HEK293 (cell line): ENCODE measurements at regions not wholly inside any gene's neighbourhood (a gene's known extent, or its start where the extent isn't known, plus 50 kb on each side); places are given as distances from the start of the nearest gene placed in this dataset.

Experiments
- CTCF ChIA-PET: fragments of 350-600 bp; formaldehyde crosslinking; extraction: SDS; loops from one replicate; lab custom pipeline; 2021; ENCODE audit warnings: antibody characterized with exemption; lab: Yijun Ruan, JAX
- POLR2A ChIA-PET: fragments of 300-600 bp; formaldehyde crosslinking; extraction: SDS; loops from one replicate; lab custom pipeline; 2020; ENCODE audit warnings: antibody characterized with exemption, inconsistent platforms; lab: Yijun Ruan, JAX
- H3K27ac ChIP-seq: fragments of 200-500 bp; sonication (Bioruptor generic); 2 replicates; pipeline ENCODE4 v1.5.1; 2014; ENCODE audit warnings: low read depth, low read length, control low read depth, inconsistent platforms; ENCODE audit errors: extremely low read depth
- H3K36me3 ChIP-seq, 2 experiments: fragments of 200-500 bp in 1 of 2; sonication (Bioruptor generic) in 1 of 2; 1 replicate in 1 of 2; 2 replicates in 1 of 2; pipeline ENCODE4 v1.5.1; 2014 to 2017; ENCODE audit warnings: inconsistent platforms in 2 of 2, low read length in 2 of 2; ENCODE audit not compliant: control insufficient read depth in 2 of 2, insufficient read depth in 1 of 2
- H3K4me1 ChIP-seq: fragments of 200-500 bp; sonication (Bioruptor generic); 2 replicates; pipeline ENCODE4 v1.5.1; 2014; ENCODE audit warnings: mild to moderate bottlenecking, low read length, inconsistent platforms; ENCODE audit not compliant: control insufficient read depth, insufficient read depth
- H3K4me3 ChIP-seq: 2 replicates; pipeline ENCODE4 v1.5.1; 2011; ENCODE audit warnings: low read depth, mild to moderate bottlenecking, control low read depth, low read length, moderate library complexity
- H3K9me3 ChIP-seq: fragments of 200-500 bp; sonication (Bioruptor generic); 2 replicates; pipeline ENCODE4 v1.5.1; 2014; ENCODE audit warnings: low read depth, low read length, inconsistent platforms; ENCODE audit not compliant: control insufficient read depth, insufficient read depth
- BCL11B ChIP-seq: fragments of 450-650 bp; formaldehyde crosslinking; IDR thresholded peaks from 2 replicates; pipeline ENCODE4 v1.5.1; 2016; ENCODE audit warnings: low read depth, missing biosample characterization, missing genetic modification characterization
- GFI1B ChIP-seq: fragments of 450-650 bp; formaldehyde crosslinking; IDR thresholded peaks from 2 replicates; pipeline ENCODE4 v1.5.1; 2016; ENCODE audit warnings: missing biosample characterization, missing genetic modification characterization
- GLI4 ChIP-seq: fragments of 450-650 bp; formaldehyde crosslinking; IDR thresholded peaks from 2 replicates; pipeline ENCODE4 v1.5.1; 2016; ENCODE audit warnings: missing biosample characterization, missing genetic modification characterization
- IKZF3 ChIP-seq: fragments of 450-650 bp; IDR thresholded peaks from 2 replicates; pipeline ENCODE4 v1.5.0; 2018; ENCODE audit warnings: missing biosample characterization, mild to moderate bottlenecking, missing genetic modification characterization, moderate library complexity
- KLF7 ChIP-seq: fragments of 450-650 bp; formaldehyde crosslinking; IDR thresholded peaks from 2 replicates; pipeline ENCODE4 v1.5.1; 2016; ENCODE audit warnings: missing biosample characterization, missing genetic modification characterization, borderline replicate concordance
- KLF8 ChIP-seq: fragments of 450-650 bp; formaldehyde crosslinking; IDR thresholded peaks from 2 replicates; pipeline ENCODE4 v1.5.1; 2016; ENCODE audit warnings: missing biosample characterization, missing genetic modification characterization
- TRIM28 ChIP-seq: IDR thresholded peaks from 2 replicates; pipeline ENCODE4 v1.6.1; 2011; ENCODE audit warnings: low read length, control low read depth, borderline replicate concordance
- ZBTB1 ChIP-seq: fragments of 450-650 bp; formaldehyde crosslinking; IDR thresholded peaks from 2 replicates; pipeline ENCODE4 v1.5.1; 2016; ENCODE audit warnings: missing biosample characterization, missing genetic modification characterization
- ZBTB17 ChIP-seq: fragments of 450-650 bp; formaldehyde crosslinking; IDR thresholded peaks from 2 replicates; pipeline ENCODE4 v1.5.1; 2016; ENCODE audit warnings: missing biosample characterization, missing genetic modification characterization
- ZFP3 ChIP-seq: fragments of 450-650 bp; formaldehyde crosslinking; IDR thresholded peaks from 2 replicates; pipeline ENCODE4 v1.5.1; 2016; ENCODE audit warnings: low read depth, missing biosample characterization, missing genetic modification characterization
- ZFP69B ChIP-seq: fragments of 450-650 bp; formaldehyde crosslinking; IDR thresholded peaks from 2 replicates; pipeline ENCODE4 v1.5.1; 2016; ENCODE audit warnings: missing biosample characterization, missing genetic modification characterization
- ZIC2 ChIP-seq: fragments of 450-650 bp; formaldehyde crosslinking; IDR thresholded peaks from 2 replicates; pipeline ENCODE4 v1.5.1; 2016; ENCODE audit warnings: missing biosample characterization, missing genetic modification characterization
- ZNF138 ChIP-seq: fragments of 450-650 bp; formaldehyde crosslinking; IDR thresholded peaks from 2 replicates; pipeline ENCODE4 v1.5.1; 2016; ENCODE audit warnings: missing biosample characterization, missing genetic modification characterization, borderline replicate concordance
- ZNF146 ChIP-seq: fragments of 450-650 bp; formaldehyde crosslinking; IDR thresholded peaks from 2 replicates; pipeline ENCODE4 v1.5.1; 2016; ENCODE audit warnings: missing biosample characterization, missing genetic modification characterization
- ZNF211 ChIP-seq: fragments of 450-650 bp; formaldehyde crosslinking; IDR thresholded peaks from 2 replicates; pipeline ENCODE4 v1.5.1; 2016; ENCODE audit warnings: low read depth, missing biosample characterization, missing genetic modification characterization
- ZNF292 ChIP-seq: fragments of 450-650 bp; formaldehyde crosslinking; IDR thresholded peaks from 2 replicates; pipeline ENCODE4 v1.5.1; 2016; ENCODE audit warnings: low read depth, missing biosample characterization, missing genetic modification characterization, borderline replicate concordance
- ZNF560 ChIP-seq: fragments of 450-650 bp; formaldehyde crosslinking; IDR thresholded peaks from 2 replicates; pipeline ENCODE4 v1.5.1; 2017; ENCODE audit warnings: missing biosample characterization, missing genetic modification characterization, borderline replicate concordance
- ZNF585B ChIP-seq: fragments of 450-650 bp; formaldehyde crosslinking; IDR thresholded peaks from 2 replicates; pipeline ENCODE4 v1.5.1; 2016; ENCODE audit warnings: missing biosample characterization, missing genetic modification characterization
- ZNF707 ChIP-seq: fragments of 450-650 bp; formaldehyde crosslinking; IDR thresholded peaks from 2 replicates; pipeline ENCODE4 v1.5.1; 2016; ENCODE audit warnings: missing biosample characterization, missing genetic modification characterization
- TF ChIP-seq, protein P1 (sequence below): fragments of 450-650 bp; formaldehyde crosslinking; IDR thresholded peaks from 2 replicates; pipeline ENCODE4 v1.5.1; 2016; ENCODE audit warnings: missing biosample characterization, missing genetic modification characterization
- TF ChIP-seq, protein P2 (sequence below): fragments of 450-650 bp; formaldehyde crosslinking; IDR thresholded peaks from 2 replicates; pipeline ENCODE4 v1.5.1; 2016; ENCODE audit warnings: missing biosample characterization, missing genetic modification characterization
- TF ChIP-seq, protein P3 (sequence below): fragments of 450-650 bp; formaldehyde crosslinking; IDR thresholded peaks from 2 replicates; pipeline ENCODE4 v1.5.1; 2016; ENCODE audit warnings: missing biosample characterization, missing genetic modification characterization
- TF ChIP-seq, protein P4 (sequence below): fragments of 450-650 bp; formaldehyde crosslinking; IDR thresholded peaks from 2 replicates; pipeline ENCODE4 v1.5.1; 2016; ENCODE audit warnings: missing biosample characterization, missing genetic modification characterization

DNA sequence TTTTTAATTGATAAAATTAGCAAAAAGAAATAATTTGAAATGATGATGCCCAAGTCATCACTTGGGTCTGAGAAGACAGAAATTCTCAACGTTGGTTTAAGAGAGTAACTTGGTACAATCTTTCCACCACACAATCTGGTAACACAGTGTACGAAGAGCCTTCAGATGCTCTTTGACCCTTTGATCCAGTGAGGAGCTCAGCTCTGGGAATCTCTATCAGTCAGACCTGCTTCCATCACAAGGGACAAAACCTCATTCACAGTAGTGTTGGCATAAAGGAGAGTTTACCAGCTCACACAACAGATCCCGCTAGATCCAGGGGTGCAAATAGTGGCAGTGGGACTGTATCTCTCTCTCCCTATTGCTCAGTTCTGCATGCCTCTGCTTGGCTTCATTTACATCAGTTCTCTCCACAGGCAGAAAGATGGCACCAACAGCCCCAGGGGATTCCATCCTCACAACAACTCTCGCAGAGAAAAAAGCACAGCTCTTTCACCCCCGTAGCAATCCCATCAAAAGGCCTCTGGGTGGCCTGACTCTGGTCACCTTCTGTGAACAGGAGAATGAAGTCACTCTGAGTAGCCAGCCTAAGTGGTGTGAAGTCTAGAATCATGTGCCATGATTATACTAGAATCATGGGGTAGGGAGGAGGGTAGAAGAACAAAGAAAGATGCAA is 119.7 kb downstream of the ZNF281 start:
- CTCF ChIA-PET, result interaction anchor here (0.6 to 2.2 kb wide), 5 partner anchors 10 to 220 kb away, joined by 3 to 10 read pairs (median 3); no protein-coding TSS in a partner anchor
- Histone ChIP-seq H3K4me1 (no peaks in the 10 kb centered on the region), H3K9me3 (no peaks in the 10 kb centered on the region), H3K36me3 (no peaks in the 10 kb centered on the region)
- TF ChIP-seq ZFP3 (tag by site-specific recombination), result no peak
- peak; percentile 22; the same call in 1 of the 2 replicates for TF ChIP-seq ZIC2 (tag by site-specific recombination)
- peak; percentile 36; the same call in 1 of the 2 replicates for TF ChIP-seq ZBTB17 (tag by site-specific recombination)
- no peak for TF ChIP-seq KLF8 (tag by site-specific recombination)
- TF ChIP-seq ZBTB1 (tag by site-specific recombination), result no peak
- TF ChIP-seq, protein P1, sequence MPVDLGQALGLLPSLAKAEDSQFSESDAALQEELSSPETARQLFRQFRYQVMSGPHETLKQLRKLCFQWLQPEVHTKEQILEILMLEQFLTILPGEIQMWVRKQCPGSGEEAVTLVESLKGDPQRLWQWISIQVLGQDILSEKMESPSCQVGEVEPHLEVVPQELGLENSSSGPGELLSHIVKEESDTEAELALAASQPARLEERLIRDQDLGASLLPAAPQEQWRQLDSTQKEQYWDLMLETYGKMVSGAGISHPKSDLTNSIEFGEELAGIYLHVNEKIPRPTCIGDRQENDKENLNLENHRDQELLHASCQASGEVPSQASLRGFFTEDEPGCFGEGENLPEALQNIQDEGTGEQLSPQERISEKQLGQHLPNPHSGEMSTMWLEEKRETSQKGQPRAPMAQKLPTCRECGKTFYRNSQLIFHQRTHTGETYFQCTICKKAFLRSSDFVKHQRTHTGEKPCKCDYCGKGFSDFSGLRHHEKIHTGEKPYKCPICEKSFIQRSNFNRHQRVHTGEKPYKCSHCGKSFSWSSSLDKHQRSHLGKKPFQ (tag by site-specific recombination), result 0 out of 2 replicates have a peak, but pooled peaks have one; percentile 15
- TF ChIP-seq, all 188 proteins: peak for 3
- POLR2A ChIA-PET, result interaction anchor here (1.0 kb wide), 1 partner anchor 13 kb away, joined by 3 read pairs; no protein-coding TSS in a partner anchor
- H3K27ac ChIP-seq, result no peak overlapping the region
- no peak overlapping the region for H3K4me3 ChIP-seq

DNA sequence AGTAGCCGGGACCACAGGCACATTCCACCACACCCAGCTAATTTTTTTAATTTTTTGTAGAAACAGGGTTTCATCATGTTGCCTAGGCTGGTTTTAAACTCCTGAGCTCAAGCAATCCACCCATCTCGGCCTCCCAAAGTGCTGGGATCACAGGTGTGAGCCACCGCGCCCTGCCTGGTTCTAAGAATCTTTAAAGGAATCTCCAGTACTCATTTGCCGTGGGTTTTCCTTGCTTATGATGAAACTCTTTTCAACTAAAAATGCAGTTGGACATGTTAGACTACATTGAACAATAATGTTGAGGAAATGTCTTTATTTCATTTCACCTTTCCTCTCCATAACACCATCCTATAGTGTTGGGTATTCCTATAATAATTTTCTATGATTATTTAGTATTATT is 121.6 kb downstream of the ZNF281 start:
- no peaks in the 10 kb centered on the region for H3K9me3 ChIP-seq
- no peak overlapping the region for H3K4me3 ChIP-seq
- H3K27ac ChIP-seq, result no peak overlapping the region
- no peaks in the 10 kb centered on the region for H3K4me1 ChIP-seq
- ChIA-PET CTCF (interaction anchor here (1.0 to 1.1 kb wide), 2 partner anchors 14 to 20 kb away, joined by 3 to 5 read pairs; no protein-coding TSS in a partner anchor), POLR2A (no interaction called here)
- H3K36me3 ChIP-seq, result no peaks in the 10 kb centered on the region
- TF ChIP-seq ZNF211 (tag by site-specific recombination) (no peak), GFI1B (tag by site-specific recombination) (no peak), BCL11B (tag by site-specific recombination) (no peak), TRIM28 (no peak), KLF7 (tag by site-specific recombination) (no peak), ZNF707 (no peak), ZNF146 (tag by site-specific recombination) (no peak), GLI4 (tag by site-specific recombination) (no peak), ZNF292 (tag by site-specific recombination) (no peak), ZFP69B (no peak), ZNF585B (tag by site-specific recombination) (no peak), ZNF138 (tag by site-specific recombination) (no peak), IKZF3 (tag by site-specific recombination) (no peak), ZNF560 (tag by site-specific recombination) (no peak)
- TF ChIP-seq, protein P2, sequence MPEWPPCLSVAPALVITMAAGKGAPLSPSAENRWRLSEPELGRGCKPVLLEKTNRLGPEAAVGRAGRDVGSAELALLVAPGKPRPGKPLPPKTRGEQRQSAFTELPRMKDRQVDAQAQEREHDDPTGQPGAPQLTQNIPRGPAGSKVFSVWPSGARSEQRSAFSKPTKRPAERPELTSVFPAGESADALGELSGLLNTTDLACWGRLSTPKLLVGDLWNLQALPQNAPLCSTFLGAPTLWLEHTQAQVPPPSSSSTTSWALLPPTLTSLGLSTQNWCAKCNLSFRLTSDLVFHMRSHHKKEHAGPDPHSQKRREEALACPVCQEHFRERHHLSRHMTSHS (tag by site-specific recombination), result no peak
- TF ChIP-seq, protein P3, sequence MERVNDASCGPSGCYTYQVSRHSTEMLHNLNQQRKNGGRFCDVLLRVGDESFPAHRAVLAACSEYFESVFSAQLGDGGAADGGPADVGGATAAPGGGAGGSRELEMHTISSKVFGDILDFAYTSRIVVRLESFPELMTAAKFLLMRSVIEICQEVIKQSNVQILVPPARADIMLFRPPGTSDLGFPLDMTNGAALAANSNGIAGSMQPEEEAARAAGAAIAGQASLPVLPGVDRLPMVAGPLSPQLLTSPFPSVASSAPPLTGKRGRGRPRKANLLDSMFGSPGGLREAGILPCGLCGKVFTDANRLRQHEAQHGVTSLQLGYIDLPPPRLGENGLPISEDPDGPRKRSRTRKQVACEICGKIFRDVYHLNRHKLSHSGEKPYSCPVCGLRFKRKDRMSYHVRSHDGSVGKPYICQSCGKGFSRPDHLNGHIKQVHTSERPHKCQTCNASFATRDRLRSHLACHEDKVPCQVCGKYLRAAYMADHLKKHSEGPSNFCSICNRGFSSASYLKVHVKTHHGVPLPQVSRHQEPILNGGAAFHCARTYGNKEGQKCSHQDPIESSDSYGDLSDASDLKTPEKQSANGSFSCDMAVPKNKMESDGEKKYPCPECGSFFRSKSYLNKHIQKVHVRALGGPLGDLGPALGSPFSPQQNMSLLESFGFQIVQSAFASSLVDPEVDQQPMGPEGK (tag by site-specific recombination), result no peak
- TF ChIP-seq, protein P4, sequence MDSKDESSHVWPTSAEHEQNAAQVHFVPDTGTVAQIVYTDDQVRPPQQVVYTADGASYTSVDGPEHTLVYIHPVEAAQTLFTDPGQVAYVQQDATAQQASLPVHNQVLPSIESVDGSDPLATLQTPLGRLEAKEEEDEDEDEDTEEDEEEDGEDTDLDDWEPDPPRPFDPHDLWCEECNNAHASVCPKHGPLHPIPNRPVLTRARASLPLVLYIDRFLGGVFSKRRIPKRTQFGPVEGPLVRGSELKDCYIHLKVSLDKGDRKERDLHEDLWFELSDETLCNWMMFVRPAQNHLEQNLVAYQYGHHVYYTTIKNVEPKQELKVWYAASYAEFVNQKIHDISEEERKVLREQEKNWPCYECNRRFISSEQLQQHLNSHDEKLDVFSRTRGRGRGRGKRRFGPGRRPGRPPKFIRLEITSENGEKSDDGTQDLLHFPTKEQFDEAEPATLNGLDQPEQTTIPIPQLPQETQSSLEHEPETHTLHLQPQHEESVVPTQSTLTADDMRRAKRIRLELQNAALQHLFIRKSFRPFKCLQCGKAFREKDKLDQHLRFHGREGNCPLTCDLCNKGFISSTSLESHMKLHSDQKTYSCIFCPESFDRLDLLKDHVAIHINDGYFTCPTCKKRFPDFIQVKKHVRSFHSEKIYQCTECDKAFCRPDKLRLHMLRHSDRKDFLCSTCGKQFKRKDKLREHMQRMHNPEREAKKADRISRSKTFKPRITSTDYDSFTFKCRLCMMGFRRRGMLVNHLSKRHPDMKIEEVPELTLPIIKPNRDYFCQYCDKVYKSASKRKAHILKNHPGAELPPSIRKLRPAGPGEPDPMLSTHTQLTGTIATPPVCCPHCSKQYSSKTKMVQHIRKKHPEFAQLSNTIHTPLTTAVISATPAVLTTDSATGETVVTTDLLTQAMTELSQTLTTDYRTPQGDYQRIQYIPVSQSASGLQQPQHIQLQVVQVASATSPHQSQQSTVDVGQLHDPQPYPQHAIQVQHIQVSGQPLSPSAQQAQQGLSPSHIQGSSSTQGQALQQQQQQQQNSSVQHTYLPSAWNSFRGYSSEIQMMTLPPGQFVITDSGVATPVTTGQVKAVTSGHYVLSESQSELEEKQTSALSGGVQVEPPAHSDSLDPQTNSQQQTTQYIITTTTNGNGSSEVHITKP, result no peak
